GM12873 (cell line): ENCODE measurements at regions not wholly inside any gene's neighbourhood (a gene's known extent, or its start where the extent isn't known, plus 50 kb on each side); places are given as distances from the start of the nearest gene placed in this dataset.

Experiments
- TF ChIP-seq, protein P1 (sequence below): IDR thresholded peaks from 2 replicates; pipeline ENCODE4 v1.5.1; 2012; ENCODE audit warnings: low read depth, mild to moderate bottlenecking, moderate library complexity, low read length, control low read depth; ENCODE audit not compliant: insufficient read depth; ENCODE audit errors: missing control alignments

DNA sequence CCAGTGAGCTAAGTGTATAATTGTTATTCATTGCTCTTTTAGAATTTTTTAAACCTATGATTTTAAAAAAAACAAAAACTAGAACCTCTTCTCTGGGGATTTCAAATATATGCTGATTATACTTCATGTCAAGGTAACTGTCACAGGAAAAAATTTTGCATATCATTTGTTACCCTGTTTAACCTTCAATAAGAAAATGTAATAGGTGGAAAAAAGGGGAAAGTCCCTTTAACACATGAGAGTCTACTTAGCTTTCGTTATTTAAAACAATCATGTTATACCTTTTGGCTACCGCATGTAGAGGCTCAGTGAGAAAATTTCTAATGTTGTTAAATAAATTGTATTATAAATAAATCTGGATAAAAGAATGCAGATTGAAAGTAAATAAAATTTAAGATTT, 190.1 kb upstream of the AKR1E2 start:
- TF ChIP-seq, protein P1, sequence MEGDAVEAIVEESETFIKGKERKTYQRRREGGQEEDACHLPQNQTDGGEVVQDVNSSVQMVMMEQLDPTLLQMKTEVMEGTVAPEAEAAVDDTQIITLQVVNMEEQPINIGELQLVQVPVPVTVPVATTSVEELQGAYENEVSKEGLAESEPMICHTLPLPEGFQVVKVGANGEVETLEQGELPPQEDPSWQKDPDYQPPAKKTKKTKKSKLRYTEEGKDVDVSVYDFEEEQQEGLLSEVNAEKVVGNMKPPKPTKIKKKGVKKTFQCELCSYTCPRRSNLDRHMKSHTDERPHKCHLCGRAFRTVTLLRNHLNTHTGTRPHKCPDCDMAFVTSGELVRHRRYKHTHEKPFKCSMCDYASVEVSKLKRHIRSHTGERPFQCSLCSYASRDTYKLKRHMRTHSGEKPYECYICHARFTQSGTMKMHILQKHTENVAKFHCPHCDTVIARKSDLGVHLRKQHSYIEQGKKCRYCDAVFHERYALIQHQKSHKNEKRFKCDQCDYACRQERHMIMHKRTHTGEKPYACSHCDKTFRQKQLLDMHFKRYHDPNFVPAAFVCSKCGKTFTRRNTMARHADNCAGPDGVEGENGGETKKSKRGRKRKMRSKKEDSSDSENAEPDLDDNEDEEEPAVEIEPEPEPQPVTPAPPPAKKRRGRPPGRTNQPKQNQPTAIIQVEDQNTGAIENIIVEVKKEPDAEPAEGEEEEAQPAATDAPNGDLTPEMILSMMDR = no peak

DNA sequence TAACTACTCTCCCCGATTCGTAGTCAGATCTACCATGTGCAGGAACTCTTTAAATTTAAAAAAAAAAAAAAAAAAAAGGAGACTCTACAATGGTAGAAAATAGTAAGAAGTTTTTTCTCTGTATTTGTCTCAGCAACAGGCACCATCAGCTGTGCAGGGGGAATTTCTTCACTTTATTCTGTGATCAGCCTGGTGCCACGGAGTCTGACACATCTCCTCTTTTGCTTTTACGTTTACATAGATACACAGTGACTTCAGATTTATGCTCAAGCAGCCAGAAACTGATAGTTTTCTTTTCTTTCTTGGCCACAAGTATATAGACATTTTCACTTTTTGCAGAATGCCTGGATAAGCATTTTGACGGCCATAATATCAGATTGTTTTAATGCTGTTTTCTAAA, 190.6 kb upstream of the AKR1E2 start:
- TF ChIP-seq, protein P1 = no peak

DNA sequence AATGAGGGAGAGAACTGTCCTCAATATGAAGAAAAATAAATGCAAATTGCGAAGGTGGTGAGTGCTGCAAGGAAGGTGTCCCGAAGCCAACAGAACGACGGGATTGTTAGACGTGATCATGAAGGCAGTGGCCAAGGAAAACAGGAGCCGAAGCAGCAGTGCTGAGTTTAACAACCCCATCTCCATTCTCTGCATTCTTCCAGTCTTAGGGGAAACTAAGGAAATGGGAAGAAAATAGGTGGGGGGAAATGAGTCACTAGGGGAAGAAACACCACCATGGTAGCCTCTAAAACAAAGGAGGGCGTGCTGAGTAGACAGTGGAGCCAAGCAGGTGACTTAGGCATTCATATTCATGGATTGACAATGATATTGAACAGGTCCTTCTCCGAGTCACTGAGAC, 192.2 kb upstream of the AKR1E2 start:
- TF ChIP-seq, protein P1 = no peak

DNA sequence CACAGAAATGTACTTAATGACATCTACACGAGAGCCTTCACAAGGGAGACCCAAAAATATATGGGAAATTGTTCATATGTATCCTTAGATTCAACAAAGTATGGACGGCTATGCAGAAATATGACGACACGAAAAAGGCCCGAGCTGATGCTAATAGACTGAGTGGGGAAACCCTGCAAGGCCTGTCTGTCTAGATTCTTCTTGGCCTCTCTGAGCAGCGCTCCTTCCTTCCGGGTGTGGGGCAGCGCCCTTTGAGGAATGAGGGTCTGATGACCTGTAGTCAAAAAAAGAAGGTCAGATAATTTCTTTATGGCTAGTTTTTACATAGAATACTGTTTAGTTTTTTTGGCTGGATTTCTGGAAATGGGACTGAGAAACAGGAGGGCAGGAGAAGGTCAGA, 192.8 kb upstream of the AKR1E2 start:
- TF ChIP-seq, protein P1 = no peak

DNA sequence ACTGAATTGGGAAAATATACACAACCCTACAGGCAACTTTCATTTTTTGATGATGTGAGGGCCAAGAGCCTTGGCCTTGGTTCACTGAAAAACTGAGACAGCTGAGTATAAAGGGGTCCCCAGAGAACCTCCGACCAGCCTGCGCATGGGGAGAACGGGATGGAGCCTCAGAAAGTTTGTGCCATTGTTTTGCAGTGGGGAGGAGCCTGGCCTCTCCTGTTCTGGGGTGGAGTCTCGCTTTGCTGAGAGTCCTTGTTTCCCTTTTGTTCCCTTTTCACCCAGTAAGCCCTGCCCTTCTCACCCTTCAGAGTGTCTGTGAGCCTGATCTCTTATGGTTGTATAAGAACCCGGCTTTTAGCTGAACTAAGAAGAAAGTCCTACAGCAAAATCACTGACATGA, 193.2 kb upstream of the AKR1E2 start:
- TF ChIP-seq, protein P1 = no peak

DNA sequence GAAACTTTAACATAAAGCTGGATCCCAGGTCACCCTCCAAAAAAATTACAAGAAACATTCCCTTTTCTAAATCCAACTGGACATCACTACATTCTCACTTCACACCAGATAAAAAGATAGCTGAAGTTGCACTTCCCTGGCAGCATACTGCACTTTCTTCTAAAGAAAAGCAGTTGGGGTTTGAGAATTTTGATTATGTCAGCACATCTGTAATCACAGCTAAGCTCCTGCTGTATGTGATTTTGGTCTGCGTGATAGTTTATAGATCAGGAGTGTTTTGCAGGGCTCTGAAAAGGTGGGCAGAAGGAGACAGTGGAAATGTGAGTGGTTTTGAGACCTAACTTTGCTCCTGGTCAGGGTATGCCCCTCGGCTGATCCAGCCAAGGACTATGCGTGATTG, 199.1 kb upstream of the AKR1E2 start:
- TF ChIP-seq, protein P1 = no peak

DNA sequence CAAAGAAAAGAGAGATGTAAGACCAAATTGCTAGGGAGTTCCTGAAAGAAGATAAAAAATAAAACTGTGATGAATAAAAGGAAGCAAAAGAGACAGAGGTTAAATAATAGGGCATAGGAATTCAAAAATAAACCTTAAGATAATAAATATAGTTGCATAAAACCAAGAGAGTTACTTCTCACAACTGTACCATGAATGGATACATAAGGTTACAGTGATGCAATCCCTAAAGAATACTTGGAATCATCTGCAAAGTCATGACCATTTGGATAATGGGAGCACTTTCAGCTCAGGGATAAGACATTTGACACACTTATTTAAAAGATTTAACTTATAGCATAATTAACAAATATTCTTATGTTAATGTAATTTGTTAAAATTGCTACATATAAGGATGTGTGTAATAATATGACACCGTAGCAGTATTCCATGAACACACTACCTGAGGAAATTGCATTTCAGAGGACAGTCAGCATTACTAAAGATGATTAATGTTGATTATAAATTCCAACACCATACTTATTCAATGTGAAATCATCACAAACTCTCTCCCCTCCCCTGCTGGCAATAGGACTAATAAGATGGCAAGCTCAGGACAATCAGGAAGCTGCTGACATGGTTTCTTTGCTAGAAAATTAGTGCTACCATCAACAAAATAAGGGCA, 202.1 kb upstream of the AKR1E2 start:
- TF ChIP-seq, protein P1 = no peak

DNA sequence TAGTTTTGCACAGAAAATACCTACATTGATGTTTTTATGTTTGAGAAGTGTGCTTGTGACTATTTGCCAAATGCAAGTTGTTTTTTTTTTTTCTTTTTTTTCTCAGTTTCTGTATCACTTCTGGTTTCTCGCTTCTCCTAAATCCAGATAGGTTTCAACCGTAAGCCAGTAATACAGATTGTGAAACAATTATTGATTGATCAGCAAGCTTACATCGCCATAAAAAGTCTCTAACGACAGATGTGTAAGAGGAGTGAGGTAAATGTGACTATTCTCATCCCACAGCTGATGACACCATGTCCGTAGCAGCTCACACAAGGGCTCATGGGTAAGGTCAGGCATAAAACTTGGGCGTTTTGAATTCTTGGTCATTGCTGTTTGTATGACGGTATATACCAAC, 202.8 kb upstream of the AKR1E2 start:
- TF ChIP-seq, protein P1 = no peak
